HCT116 (cell line): ENCODE measurements at regions not wholly inside any gene's neighbourhood (a gene's known extent, or its start where the extent isn't known, plus 50 kb on each side); places are given as distances from the start of the nearest gene placed in this dataset.

ENCODE experiments used
- ATAC-seq: fragments of 200-7000 bp; cut with Tn5 transposase; 2 replicates; pipeline ENCODE4 v1.9.1; 2020; ENCODE audit warnings: mild to moderate bottlenecking, moderate library complexity
- BruUV-seq: library from RNA; stranded (reverse); fragments of 400-500 nt; replicated peaks from 2 replicates; lab custom pipeline; 2021; lab: Mats Ljungman, UMichigan
- CTCF ChIA-PET: fragments of 300-600 bp; sonication (Branson Sonifier 250); formaldehyde crosslinking; loops from one replicate; lab custom pipeline; 2021; ENCODE audit warnings: antibody characterized with exemption; lab: Charles Lee
- POLR2A ChIA-PET: fragments of 300-600, 350-600 bp; sonication (Branson Sonifier 250); formaldehyde crosslinking; loops from one replicate; lab custom pipeline; 2021; ENCODE audit warnings: antibody characterized with exemption; lab: Charles Lee
- RAD21 ChIA-PET, 2 experiments: fragments of 300-600 bp; sonication (Branson Sonifier 250); formaldehyde crosslinking; loops; one replicate each; lab custom pipeline; 2023; ENCODE audit warnings: low total read pairs in 2 of 2; ENCODE audit not compliant: uncharacterized antibody in 2 of 2, unreplicated experiment in 2 of 2, low non-redundant PET in 1 of 2; lab: Charles Lee
- DNase-seq: peaks from one replicate; pipeline ENCODE4 v3.0.0-alpha.2; 2010; ENCODE audit warnings: low read depth, low spot score
- H2AFZ ChIP-seq: fragments of 200-600 bp; shearing (Covaris generic), sonication (generic); 2 replicates; pipeline ENCODE4 v1.6.1; 2017; ENCODE audit warnings: low read depth, mixed run types, mixed read lengths, antibody characterized with exemption, low read length; ENCODE audit not compliant: poor library complexity, severe bottlenecking
- H3K27ac ChIP-seq: 2 replicates; pipeline ENCODE4 v1.5.1; 2012; ENCODE audit warnings: low read depth, low read length
- H3K27me3 ChIP-seq: fragments of 200-600 bp; sonication (generic); 2 replicates; pipeline ENCODE4 v1.6.1; 2016; ENCODE audit warnings: mixed run types, low read length, mixed read lengths; ENCODE audit not compliant: insufficient read depth
- H3K36me3 ChIP-seq, 2 experiments: fragments of 200-500 bp in 1 of 2; fragments of 200-600 bp in 1 of 2; sonication (Bioruptor generic) in 1 of 2; sonication (generic) in 1 of 2; 2 replicates each; pipeline versions ENCODE4 v1.5.1 to v1.6.1; 2014 to 2016; ENCODE audit warnings: low read length in 2 of 2, inconsistent platforms in 1 of 2, mixed read lengths in 1 of 2, mixed run types in 1 of 2; ENCODE audit not compliant: insufficient read depth in 2 of 2, control insufficient read depth in 1 of 2
- H3K4me1 ChIP-seq, 2 experiments: fragments of 200-600 bp in 1 of 2; sonication (generic) in 1 of 2; 2 replicates each; pipeline versions ENCODE4 v1.5.1 to v1.6.1; 2012 to 2017; ENCODE audit warnings: low read length in 2 of 2, inconsistent platforms in 1 of 2, mild to moderate bottlenecking in 1 of 2, mixed read lengths in 1 of 2, mixed run types in 1 of 2, moderate library complexity in 1 of 2; ENCODE audit not compliant: insufficient read depth in 2 of 2, control insufficient read depth in 1 of 2
- H3K4me2 ChIP-seq: fragments of 200-600 bp; sonication (generic); 2 replicates; pipeline ENCODE4 v1.6.1; 2017; ENCODE audit warnings: mixed run types, low read length, mixed read lengths
- H3K4me3 ChIP-seq, 2 experiments: fragments of 200-600 bp in 1 of 2; sonication (generic) in 1 of 2; replicated peaks in 1 of 2; 2 replicates each; pipeline ENCODE4 v1.5.1; 2011 to 2016; ENCODE audit warnings: low read length in 2 of 2, control low read depth in 1 of 2, low read depth in 1 of 2, mild to moderate bottlenecking in 1 of 2, mixed read lengths in 1 of 2, mixed run types in 1 of 2
- H3K79me2 ChIP-seq: fragments of 200-600 bp; sonication (generic); 2 replicates; pipeline ENCODE4 v1.6.1; 2017; ENCODE audit warnings: mild to moderate bottlenecking, mixed run types, low read length, moderate library complexity, mixed read lengths; ENCODE audit not compliant: insufficient read depth
- H3K9ac ChIP-seq: fragments of 200-600 bp; sonication (generic); 2 replicates; pipeline ENCODE4 v1.6.1; 2016; ENCODE audit warnings: low read length, mixed read lengths
- H3K9me2 ChIP-seq: fragments of 200-600 bp; sonication (generic), shearing (Covaris generic); 2 replicates; pipeline ENCODE4 v1.6.1; 2017; ENCODE audit warnings: mixed run types, mild to moderate bottlenecking, moderate library complexity; ENCODE audit not compliant: insufficient read depth
- H3K9me3 ChIP-seq, 2 experiments: fragments of 200-500 bp in 1 of 2; fragments of 200-600 bp in 1 of 2; sonication (Bioruptor generic) in 1 of 2; sonication (generic) in 1 of 2; 2 replicates each; pipeline ENCODE4 v1.6.1; 2014 to 2017; ENCODE audit warnings: low read length in 2 of 2, mixed read lengths in 2 of 2, inconsistent platforms in 1 of 2, low read depth in 1 of 2, mild to moderate bottlenecking in 1 of 2, mixed run types in 1 of 2, moderate library complexity in 1 of 2; ENCODE audit not compliant: control insufficient read depth in 1 of 2, insufficient read depth in 1 of 2
- H4K20me1 ChIP-seq: fragments of 200-600 bp; sonication (generic), shearing (Covaris generic); 2 replicates; pipeline ENCODE4 v1.6.1; 2017; ENCODE audit warnings: mixed run types, mild to moderate bottlenecking, moderate library complexity; ENCODE audit not compliant: insufficient read depth
- CEBPB ChIP-seq: IDR thresholded peaks from 2 replicates; pipeline ENCODE4 v1.6.1; 2012; ENCODE audit warnings: low read depth
- EGR1 ChIP-seq: IDR thresholded peaks from 2 replicates; pipeline ENCODE4 v1.6.1; 2012; ENCODE audit warnings: low read depth
- ELF1 ChIP-seq: IDR thresholded peaks from 2 replicates; pipeline ENCODE4 v1.6.1; 2012; ENCODE audit warnings: low read depth, borderline replicate concordance
- EZH2 ChIP-seq: fragments of 200-600 bp; sonication (generic); IDR thresholded peaks from 2 replicates; pipeline ENCODE4 v1.6.1; 2017; ENCODE audit warnings: antibody characterized with exemption, mixed run types
- EZH2phosphoT487 ChIP-seq: fragments of 200-600 bp; IDR thresholded peaks from 2 replicates; pipeline ENCODE4 v1.6.1; 2018; ENCODE audit warnings: antibody characterized with exemption, borderline replicate concordance
- FOSL1 ChIP-seq: IDR thresholded peaks from 2 replicates; pipeline ENCODE4 v1.6.1; 2012; ENCODE audit warnings: low read depth
- JUND ChIP-seq: IDR thresholded peaks from 2 replicates; pipeline ENCODE4 v1.6.1; 2012
- POLR2A ChIP-seq: IDR thresholded peaks from 2 replicates; pipeline ENCODE4 v1.7.0; 2011; ENCODE audit warnings: borderline replicate concordance; ENCODE audit not compliant: insufficient read depth, insufficient read length; ENCODE audit errors: extremely low read depth
- SIN3A ChIP-seq: IDR thresholded peaks from 2 replicates; pipeline ENCODE4 v1.6.1; 2012; ENCODE audit warnings: low read depth
- SP1 ChIP-seq: IDR thresholded peaks from 2 replicates; pipeline ENCODE4 v1.6.1; 2012; ENCODE audit warnings: low read depth
- SRF ChIP-seq: IDR thresholded peaks from 2 replicates; pipeline ENCODE4 v1.6.1; 2012; ENCODE audit warnings: low read depth
- YY1 ChIP-seq: IDR thresholded peaks from 2 replicates; pipeline ENCODE4 v1.6.1; 2011; ENCODE audit warnings: low read length, low read depth, moderate library complexity, mild to moderate bottlenecking; ENCODE audit not compliant: insufficient replicate concordance; ENCODE audit errors: extremely low read depth
- intact Hi-C: fragments of 100-400 bp; cut with micrococcal nuclease; formaldehyde crosslinking; loops from 2 replicates; pipeline ENCODE4 v1.10.0; 2022
- TF ChIP-seq, protein P1 (sequence below): IDR thresholded peaks from 2 replicates; pipeline ENCODE4 v1.6.1; 2012
- TF ChIP-seq, protein P2 (sequence below): IDR thresholded peaks from 2 replicates; pipeline ENCODE4 v1.6.1; 2012; ENCODE audit warnings: low read depth
- TF ChIP-seq, protein P3 (sequence below): IDR thresholded peaks from 2 replicates; pipeline ENCODE4 v1.6.1; 2012

DNA sequence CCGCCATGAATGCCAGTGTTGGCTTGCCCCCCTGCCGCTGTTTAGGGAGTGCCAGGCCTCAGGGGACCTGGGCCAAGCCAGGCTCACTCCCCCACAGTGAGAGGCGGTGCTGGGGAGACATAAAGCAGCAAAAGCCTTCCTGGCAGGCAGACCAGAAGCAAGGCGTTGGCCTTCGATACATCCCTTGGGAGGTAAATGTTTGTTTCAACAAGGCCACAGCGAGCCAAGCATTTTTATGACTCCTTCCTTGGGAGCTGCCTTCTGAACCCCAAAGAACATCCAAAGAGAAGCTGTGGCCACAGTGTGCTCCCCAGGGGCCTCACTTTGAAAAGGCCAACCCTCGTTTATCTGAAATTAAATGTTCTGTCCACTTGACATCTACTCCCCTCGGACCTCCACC lies 119.7 kb upstream of the CIBAR2 start (continued):
- TF ChIP-seq, protein P1, sequence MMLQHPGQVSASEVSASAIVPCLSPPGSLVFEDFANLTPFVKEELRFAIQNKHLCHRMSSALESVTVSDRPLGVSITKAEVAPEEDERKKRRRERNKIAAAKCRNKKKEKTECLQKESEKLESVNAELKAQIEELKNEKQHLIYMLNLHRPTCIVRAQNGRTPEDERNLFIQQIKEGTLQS, result no peak
- no peak for TF ChIP-seq EZH2
- TF ChIP-seq FOSL1, result no peak
- no peak for TF ChIP-seq EGR1
- TF ChIP-seq POLR2A, result no peak

DNA sequence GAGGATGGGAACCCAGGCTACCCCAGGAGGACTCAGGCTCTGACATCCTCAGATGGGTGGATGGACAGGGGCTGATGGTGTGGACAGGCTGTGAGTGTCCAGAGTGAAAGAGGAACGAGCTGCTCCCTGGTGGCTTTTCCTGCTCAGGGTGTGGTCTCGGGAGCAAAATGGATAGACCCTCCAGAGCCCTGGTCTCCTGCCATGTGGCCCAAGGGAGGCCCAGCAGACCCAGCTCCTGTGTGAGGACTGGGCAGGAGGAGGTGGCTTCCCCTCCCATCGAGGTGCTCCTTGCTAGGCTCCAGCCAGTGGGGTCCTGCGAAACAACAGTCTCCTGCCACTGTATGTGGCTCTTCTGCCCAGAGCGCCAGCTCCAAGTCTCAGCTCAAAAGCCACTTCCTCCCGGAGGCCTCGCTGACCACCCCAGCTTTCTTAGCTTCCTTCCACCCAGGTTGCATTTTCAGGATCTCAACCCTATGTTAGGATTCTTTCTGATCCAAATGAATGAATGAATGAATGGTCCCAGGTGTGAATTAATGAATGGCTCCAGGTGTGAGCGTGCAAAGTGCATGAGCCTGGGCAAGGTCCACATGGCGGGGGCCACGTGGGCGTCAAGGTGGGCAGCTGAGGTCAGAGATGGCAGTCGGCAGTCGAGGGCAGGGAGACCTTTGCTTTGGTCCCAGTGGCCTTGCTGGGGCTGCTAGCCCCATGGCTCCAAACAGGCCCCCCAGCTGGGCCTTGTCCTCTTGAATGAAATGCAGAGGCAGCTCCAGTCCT lies 120.3 kb upstream of the CIBAR2 start:
- POLR2A ChIA-PET, result no interaction called here
- TF ChIP-seq JUND (no peak), EZH2phosphoT487 (no peak), CEBPB (no peak), SP1 (no peak), ELF1 (no peak), EGR1 (no peak), SRF (no peak), YY1 (no peak), POLR2A (no peak), SIN3A (no peak)
- TF ChIP-seq, protein P2, sequence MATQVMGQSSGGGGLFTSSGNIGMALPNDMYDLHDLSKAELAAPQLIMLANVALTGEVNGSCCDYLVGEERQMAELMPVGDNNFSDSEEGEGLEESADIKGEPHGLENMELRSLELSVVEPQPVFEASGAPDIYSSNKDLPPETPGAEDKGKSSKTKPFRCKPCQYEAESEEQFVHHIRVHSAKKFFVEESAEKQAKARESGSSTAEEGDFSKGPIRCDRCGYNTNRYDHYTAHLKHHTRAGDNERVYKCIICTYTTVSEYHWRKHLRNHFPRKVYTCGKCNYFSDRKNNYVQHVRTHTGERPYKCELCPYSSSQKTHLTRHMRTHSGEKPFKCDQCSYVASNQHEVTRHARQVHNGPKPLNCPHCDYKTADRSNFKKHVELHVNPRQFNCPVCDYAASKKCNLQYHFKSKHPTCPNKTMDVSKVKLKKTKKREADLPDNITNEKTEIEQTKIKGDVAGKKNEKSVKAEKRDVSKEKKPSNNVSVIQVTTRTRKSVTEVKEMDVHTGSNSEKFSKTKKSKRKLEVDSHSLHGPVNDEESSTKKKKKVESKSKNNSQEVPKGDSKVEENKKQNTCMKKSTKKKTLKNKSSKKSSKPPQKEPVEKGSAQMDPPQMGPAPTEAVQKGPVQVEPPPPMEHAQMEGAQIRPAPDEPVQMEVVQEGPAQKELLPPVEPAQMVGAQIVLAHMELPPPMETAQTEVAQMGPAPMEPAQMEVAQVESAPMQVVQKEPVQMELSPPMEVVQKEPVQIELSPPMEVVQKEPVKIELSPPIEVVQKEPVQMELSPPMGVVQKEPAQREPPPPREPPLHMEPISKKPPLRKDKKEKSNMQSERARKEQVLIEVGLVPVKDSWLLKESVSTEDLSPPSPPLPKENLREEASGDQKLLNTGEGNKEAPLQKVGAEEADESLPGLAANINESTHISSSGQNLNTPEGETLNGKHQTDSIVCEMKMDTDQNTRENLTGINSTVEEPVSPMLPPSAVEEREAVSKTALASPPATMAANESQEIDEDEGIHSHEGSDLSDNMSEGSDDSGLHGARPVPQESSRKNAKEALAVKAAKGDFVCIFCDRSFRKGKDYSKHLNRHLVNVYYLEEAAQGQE, result no peak
- TF ChIP-seq, protein P3, sequence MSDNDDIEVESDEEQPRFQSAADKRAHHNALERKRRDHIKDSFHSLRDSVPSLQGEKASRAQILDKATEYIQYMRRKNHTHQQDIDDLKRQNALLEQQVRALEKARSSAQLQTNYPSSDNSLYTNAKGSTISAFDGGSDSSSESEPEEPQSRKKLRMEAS, result no peak
- TF ChIP-seq, protein P1, result no peak
- CTCF ChIA-PET, result interaction anchor here (0.8 kb wide), 1 partner anchor 13 kb away, joined by 3 read pairs; no protein-coding TSS in a partner anchor
- peaks cover 4% of the 10 kb centered on the region; the same call in 1 of the 2 replicates for H3K79me2 ChIP-seq
- no peaks in the 10 kb centered on the region for H3K9me2 ChIP-seq
- no peak overlapping the region for H3K4me2 ChIP-seq
- H3K27me3 ChIP-seq, result no peaks in the 10 kb centered on the region
- intact Hi-C loops, result loop anchor here (10.0 kb wide), 1 partner anchor 298 kb away; no protein-coding TSS in a partner anchor
- no peaks in the 10 kb centered on the region for H3K36me3 ChIP-seq
- no peaks in the 10 kb centered on the region for H3K9me3 ChIP-seq
- ATAC-seq (no peak), DNase-seq (no peak)
- no TSS peak for BruUV-seq
- RAD21 ChIA-PET, result no interaction called here
- H3K9ac ChIP-seq, result no peak overlapping the region
- H3K4me1 ChIP-seq, result peaks cover 28 to 37% of the 10 kb centered on the region in 2 experiments
- no peak overlapping the region for H3K4me3 ChIP-seq
- no peaks in the 10 kb centered on the region for H4K20me1 ChIP-seq
- H3K27ac ChIP-seq, result no peak overlapping the region
- no peak overlapping the region for H2AFZ ChIP-seq
